Fibroblast of the aortic adventitia (primary cell): ENCODE measurements at regions not wholly inside any gene's neighbourhood (a gene's known extent, or its start where the extent isn't known, plus 50 kb on each side); places are given as distances from the start of the nearest gene placed in this dataset.

Experiments used
- DNase-seq: peaks from one replicate; pipeline ENCODE4 v3.0.0-alpha.2; 2010; ENCODE audit warnings: low read depth
- H3K4me3 ChIP-seq: 2 replicates; pipeline ENCODE4 v1.5.1; 2011; ENCODE audit warnings: low read depth, mild to moderate bottlenecking, control low read depth, low read length, moderate library complexity
- TF ChIP-seq, protein P1 (sequence below): IDR thresholded peaks from 2 replicates; pipeline ENCODE4 v1.5.1; 2011; ENCODE audit warnings: mild to moderate bottlenecking, low read length, control low read depth, inconsistent platforms; ENCODE audit not compliant: insufficient read depth

DNA sequence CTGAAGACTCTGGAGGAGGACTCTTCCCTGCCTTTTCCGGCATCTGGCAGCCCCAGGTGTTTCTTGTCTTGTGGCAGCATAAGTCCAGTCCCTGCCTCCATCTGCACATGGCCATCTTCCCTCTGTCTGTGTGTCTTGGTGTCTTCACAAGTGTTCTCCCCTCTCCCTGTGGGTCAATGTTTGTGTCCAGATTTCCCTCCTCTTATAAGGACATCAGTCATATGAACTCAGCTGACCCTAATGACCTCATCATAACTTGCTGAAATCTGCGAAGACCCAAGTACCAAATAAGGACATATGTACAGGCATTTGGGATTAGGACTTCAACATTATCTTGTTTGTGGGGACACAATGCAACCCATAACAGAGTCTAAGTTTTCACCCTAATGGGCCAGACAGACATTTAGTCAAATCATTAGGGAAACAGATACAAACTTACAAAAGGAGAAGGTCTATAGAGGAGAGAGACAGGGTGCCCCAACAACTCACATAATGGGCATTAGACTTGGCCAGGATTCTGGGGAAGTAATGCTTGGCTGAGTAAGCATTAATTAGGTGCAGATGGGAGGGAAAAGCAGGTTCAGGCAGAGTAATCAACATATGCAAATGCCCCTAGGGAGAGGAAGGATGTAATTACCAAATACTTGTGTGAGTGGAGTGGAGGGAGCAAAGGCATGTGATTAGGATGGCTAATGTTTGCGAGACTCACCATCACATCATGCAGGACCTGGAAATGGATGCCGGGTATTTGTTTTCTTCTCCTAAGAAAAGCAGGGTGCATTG lies 372.8 kb upstream of the TBL1XR1 start:
- DNase-seq: no peak
- TF ChIP-seq, protein P1, sequence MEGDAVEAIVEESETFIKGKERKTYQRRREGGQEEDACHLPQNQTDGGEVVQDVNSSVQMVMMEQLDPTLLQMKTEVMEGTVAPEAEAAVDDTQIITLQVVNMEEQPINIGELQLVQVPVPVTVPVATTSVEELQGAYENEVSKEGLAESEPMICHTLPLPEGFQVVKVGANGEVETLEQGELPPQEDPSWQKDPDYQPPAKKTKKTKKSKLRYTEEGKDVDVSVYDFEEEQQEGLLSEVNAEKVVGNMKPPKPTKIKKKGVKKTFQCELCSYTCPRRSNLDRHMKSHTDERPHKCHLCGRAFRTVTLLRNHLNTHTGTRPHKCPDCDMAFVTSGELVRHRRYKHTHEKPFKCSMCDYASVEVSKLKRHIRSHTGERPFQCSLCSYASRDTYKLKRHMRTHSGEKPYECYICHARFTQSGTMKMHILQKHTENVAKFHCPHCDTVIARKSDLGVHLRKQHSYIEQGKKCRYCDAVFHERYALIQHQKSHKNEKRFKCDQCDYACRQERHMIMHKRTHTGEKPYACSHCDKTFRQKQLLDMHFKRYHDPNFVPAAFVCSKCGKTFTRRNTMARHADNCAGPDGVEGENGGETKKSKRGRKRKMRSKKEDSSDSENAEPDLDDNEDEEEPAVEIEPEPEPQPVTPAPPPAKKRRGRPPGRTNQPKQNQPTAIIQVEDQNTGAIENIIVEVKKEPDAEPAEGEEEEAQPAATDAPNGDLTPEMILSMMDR: no peak

DNA sequence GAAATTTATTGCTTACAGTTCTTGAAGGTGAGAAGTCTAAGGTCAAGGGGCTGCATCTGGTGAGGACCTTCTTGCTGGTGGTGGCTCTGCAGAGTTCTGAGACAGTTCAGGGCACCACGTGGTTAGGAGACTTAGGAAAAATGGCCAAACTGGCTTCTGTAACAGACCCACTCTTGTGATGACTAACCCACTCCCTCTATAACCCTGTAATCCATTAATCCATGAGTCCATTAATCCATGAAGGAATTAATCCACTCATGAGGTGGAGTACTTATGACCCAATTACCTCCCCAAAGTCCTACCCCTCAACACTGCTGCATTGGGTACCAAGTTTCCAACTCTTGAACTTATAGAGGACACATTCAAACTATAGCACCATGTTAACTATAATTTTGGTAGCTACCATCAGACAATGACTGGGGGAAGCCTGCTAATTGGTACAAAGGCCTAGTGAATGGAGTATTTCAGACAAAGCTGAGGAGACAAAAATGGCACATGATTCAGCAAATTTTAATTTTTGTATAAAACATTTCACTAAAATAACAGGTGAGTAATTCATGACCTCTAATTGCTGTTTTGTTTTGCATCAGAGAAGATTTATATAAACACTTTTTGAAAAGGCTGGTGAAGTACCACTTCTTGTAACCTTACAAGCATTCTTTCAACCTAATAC lies 374.1 kb upstream of the TBL1XR1 start:
- TF ChIP-seq, protein P1: no peak

More for the DNA sequence above, 372.8 kb upstream of the TBL1XR1 start:
- no peak overlapping the region for H3K4me3 ChIP-seq

DNA sequence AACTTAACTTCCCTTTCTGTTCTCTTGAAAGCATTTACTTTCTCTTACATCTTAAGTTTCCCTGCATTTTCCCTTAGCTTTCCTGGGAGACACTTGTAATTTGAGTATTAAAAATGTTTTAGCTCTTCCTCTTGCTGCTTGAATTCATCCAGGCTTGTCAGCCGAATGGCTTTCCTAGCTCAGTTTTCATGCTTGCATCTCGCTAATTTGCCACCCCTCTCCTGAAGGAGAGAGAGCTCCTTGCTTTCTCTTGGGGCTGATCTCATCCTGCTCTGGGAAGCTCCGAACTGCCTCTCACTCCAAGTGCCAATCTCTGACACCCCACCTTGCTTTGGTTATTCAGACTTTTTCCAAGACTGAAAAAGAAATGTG lies 374.6 kb upstream of the TBL1XR1 start:
- TF ChIP-seq, protein P1: no peak
- no peak overlapping the region for H3K4me3 ChIP-seq
- no peak for DNase-seq

More for the DNA sequence above, 374.1 kb upstream of the TBL1XR1 start:
- no peak for DNase-seq
- no peak overlapping the region for H3K4me3 ChIP-seq

DNA sequence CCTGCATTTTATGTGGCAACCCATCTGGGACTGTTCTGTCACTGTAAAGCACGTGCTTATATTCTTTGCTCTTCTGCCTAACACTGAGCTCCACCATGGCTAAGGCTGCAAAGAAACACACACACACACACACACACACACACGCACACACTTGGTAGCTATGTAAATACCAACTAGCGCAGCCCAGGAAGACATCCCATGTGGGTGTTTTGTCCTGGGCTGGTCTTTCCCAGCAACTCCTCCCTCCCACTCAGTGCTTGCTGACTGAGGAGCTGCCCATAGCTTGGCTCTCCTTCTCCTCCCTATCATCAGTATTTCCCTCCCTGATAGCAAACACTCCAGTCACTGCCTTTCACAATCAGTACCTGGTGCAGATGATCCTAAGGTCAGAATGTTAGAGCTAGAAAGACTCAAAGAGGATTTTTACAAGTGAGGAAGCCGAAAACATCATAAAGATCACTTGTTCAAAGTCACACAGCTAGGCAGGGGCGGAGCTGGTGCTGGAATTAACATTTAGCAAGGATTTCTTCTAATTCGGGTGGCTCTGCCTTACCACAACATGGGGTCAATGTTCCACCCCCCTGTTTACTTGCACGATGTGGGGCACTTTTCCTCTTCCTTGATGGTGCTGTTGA lies 377.1 kb upstream of the TBL1XR1 start:
- H3K4me3 ChIP-seq: no peak overlapping the region
- TF ChIP-seq, protein P1: no peak
- DNase-seq: peak; percentile 66

DNA sequence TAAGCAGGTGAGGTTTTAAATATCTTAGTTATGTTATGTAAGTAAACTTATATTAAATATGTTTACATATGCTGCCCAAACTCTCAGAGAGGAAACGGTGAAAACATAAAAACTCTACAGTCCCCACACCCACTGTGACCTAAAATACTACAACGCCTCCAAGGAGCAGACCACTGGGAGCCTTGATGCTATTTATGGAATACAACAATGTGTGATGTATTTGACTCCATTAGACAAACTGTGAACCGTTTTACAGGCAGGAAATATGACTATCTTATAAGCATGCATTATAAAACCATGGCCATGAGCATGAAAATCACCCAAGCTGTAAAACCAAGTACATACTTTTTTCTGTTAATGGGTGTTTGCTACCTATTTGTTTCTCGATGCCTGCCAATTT lies 379.5 kb upstream of the TBL1XR1 start:
- no peak overlapping the region for H3K4me3 ChIP-seq
- TF ChIP-seq, protein P1: no peak
- DNase-seq: no peak

DNA sequence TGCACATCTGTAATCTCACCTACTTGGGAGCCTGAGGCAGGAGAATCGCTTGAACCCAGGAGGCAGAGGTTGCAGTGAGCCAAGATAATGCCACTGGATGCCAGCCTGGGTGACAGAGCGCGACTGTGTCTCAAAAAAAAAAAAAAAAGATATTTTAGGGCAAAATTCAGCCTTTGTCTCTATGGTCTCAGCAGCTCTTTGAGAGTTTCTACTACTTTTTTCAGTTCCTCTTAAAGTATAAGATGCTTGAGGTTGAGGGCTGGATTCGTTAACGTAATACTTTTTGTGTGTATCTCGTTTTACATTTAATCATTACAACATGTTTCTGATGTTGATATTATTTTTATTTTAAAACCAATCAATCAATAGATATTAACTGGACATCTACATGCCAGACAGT lies 381.2 kb upstream of the TBL1XR1 start:
- no peak overlapping the region for H3K4me3 ChIP-seq
- no peak for DNase-seq
- TF ChIP-seq, protein P1: no peak
